HepG2 (cell line): ENCODE measurements at regions not wholly inside any gene's neighbourhood (a gene's known extent, or its start where the extent isn't known, plus 50 kb on each side); places are given as distances from the start of the nearest gene placed in this dataset.

Experiments used
- ATAC-seq: fragments of 200-7000 bp; cut with Tn5 transposase; 3 replicates; pipeline ENCODE4 v1.9.1; 2020; ENCODE audit warnings: mild to moderate bottlenecking, moderate library complexity
- BruUV-seq: library from RNA; stranded (reverse); fragments of 400-500 nt; replicated peaks from 2 replicates; lab custom pipeline; 2021; lab: Mats Ljungman, UMichigan
- CTCF ChIA-PET: fragments of 300-600 bp; formaldehyde crosslinking; extraction: SDS; loops from one replicate; lab custom pipeline; 2021; ENCODE audit warnings: low total read pairs, inconsistent platforms, low intra/inter-chr PET ratio; lab: Yijun Ruan, JAX
- POLR2A ChIA-PET: fragments of 350-600 bp; sonication (Branson Sonifier 250); formaldehyde crosslinking; loops from one replicate; lab custom pipeline; 2020; ENCODE audit warnings: antibody characterized with exemption, inconsistent platforms; lab: Yijun Ruan, JAX
- DNase-seq: peaks from one replicate; pipeline ENCODE4 v3.0.0-alpha.2; 2015; ENCODE audit warnings: low spot score
- FAIRE-seq: peaks from 3 replicates; lab custom pipeline; 2011; peaks lifted over from hg19 to GRCh38; lab: Jason Lieb, UNC
- H2AFZ ChIP-seq: one replicate; pipeline ENCODE4 v1.6.1; 2011; ENCODE audit warnings: low read length, inconsistent platforms
- H3K27ac ChIP-seq: fragments of 300-600 bp; 3 replicates; pipeline ENCODE4 v1.8.0; 2011; ENCODE audit warnings: mixed run types, mild to moderate bottlenecking, mixed read lengths, low read length, inconsistent platforms; ENCODE audit not compliant: insufficient read depth; ENCODE audit errors: extremely low read length
- H3K27me3 ChIP-seq, 2 experiments: fragments of 200-600 bp in 1 of 2; 2 replicates in 1 of 2; 3 replicates in 1 of 2; pipeline versions ENCODE4 v1.6.0 to v1.8.0; 2011; ENCODE audit warnings: low read length in 2 of 2, mild to moderate bottlenecking in 2 of 2, moderate library complexity in 2 of 2, inconsistent platforms in 1 of 2; ENCODE audit not compliant: insufficient read depth in 2 of 2, control insufficient read depth in 1 of 2
- H3K36me3 ChIP-seq, 2 experiments: fragments of 200-600 bp in 1 of 2; replicated peaks in 1 of 2; 2 replicates in 1 of 2; 3 replicates in 1 of 2; pipeline versions ENCODE4 v1.5.1 to v1.8.0; 2011; ENCODE audit warnings: low read length in 2 of 2, inconsistent platforms in 1 of 2; ENCODE audit not compliant: insufficient read depth in 2 of 2, control insufficient read depth in 1 of 2
- H3K4me1 ChIP-seq: 2 replicates; pipeline ENCODE4 v1.5.1; 2012; ENCODE audit warnings: low read length, inconsistent platforms; ENCODE audit not compliant: insufficient read depth
- H3K4me2 ChIP-seq: 2 replicates; pipeline ENCODE4 v1.6.0; 2011; ENCODE audit warnings: low read depth, low read length, inconsistent platforms
- H3K4me3 ChIP-seq, 3 experiments: fragments of 200-600 bp in 1 of 3; sonication (generic), shearing (Covaris generic) in 1 of 3; replicated peaks in 1 of 3; 2 replicates each; pipeline ENCODE4 v1.5.1; 2011 to 2016; ENCODE audit warnings: low read length in 3 of 3, inconsistent platforms in 2 of 3, low read depth in 2 of 3, mild to moderate bottlenecking in 2 of 3, control low read depth in 1 of 3, mixed read lengths in 1 of 3; ENCODE audit not compliant: insufficient read depth in 1 of 3
- H3K79me2 ChIP-seq: one replicate; pipeline ENCODE4 v1.6.1; 2011; ENCODE audit warnings: low read length, inconsistent platforms; ENCODE audit not compliant: insufficient read depth
- H3K9ac ChIP-seq: 2 replicates; pipeline ENCODE4 v1.6.0; 2011; ENCODE audit warnings: mild to moderate bottlenecking, low read depth, low read length, inconsistent platforms; ENCODE audit not compliant: insufficient read depth
- H3K9me3 ChIP-seq: 2 replicates; pipeline ENCODE4 v1.5.1; 2012; ENCODE audit warnings: mild to moderate bottlenecking, low read length
- H4K20me1 ChIP-seq: 2 replicates; pipeline ENCODE4 v1.6.0; 2011; ENCODE audit warnings: inconsistent platforms, mild to moderate bottlenecking, low read length, moderate library complexity; ENCODE audit not compliant: insufficient read depth
- ARNT ChIP-seq: fragments of 450-650 bp; IDR thresholded peaks from 2 replicates; pipeline ENCODE4 v1.6.1; 2017
- ATF5 ChIP-seq: sonication (generic); formaldehyde crosslinking; IDR thresholded peaks from 2 replicates; pipeline ENCODE4 v1.4.0; 2020; ENCODE audit warnings: mild to moderate bottlenecking, low read depth, missing genetic modification reagents
- GATAD1 ChIP-seq: IDR thresholded peaks from 2 replicates; pipeline ENCODE4 v1.6.1; 2016; ENCODE audit warnings: missing genetic modification reagents, missing compliant biosample characterization
- HIVEP1 ChIP-seq: sonication (generic); formaldehyde crosslinking; IDR thresholded peaks from 2 replicates; pipeline ENCODE4 v1.4.0; 2020; ENCODE audit warnings: mild to moderate bottlenecking, missing genetic modification reagents
- HNF4G ChIP-seq, 2 experiments: sonication (generic) in 1 of 2; formaldehyde crosslinking in 1 of 2; IDR thresholded peaks; 2 replicates each; pipeline versions ENCODE4 v1.4.0 to v1.6.1; 2011 to 2020; ENCODE audit warnings: borderline replicate concordance in 2 of 2, low read depth in 2 of 2, mild to moderate bottlenecking in 2 of 2, low read length in 1 of 2, missing genetic modification reagents in 1 of 2, moderate library complexity in 1 of 2
- HNRNPK ChIP-seq: fragments of 200-400 bp; formaldehyde crosslinking; IDR thresholded peaks from 2 replicates; pipeline ENCODE4 v1.6.1; 2018; ENCODE audit warnings: low read length, low read depth, moderate library complexity, mild to moderate bottlenecking; ENCODE audit not compliant: poor library complexity, severe bottlenecking
- KDM6A ChIP-seq: IDR thresholded peaks from 2 replicates; pipeline ENCODE4 v1.6.1; 2016; ENCODE audit warnings: low read depth
- KIAA2018 ChIP-seq: sonication (generic); formaldehyde crosslinking; IDR thresholded peaks from 2 replicates; pipeline ENCODE4 v1.5.0; 2020; ENCODE audit warnings: mild to moderate bottlenecking, missing genetic modification reagents, borderline replicate concordance
- PHF20 ChIP-seq: sonication (generic); formaldehyde crosslinking; IDR thresholded peaks from 2 replicates; pipeline ENCODE4 v1.5.0; 2020; ENCODE audit warnings: mild to moderate bottlenecking, missing genetic modification reagents
- SRSF1 ChIP-seq: fragments of 200-400 bp; formaldehyde crosslinking; optimal IDR thresholded peaks from 2 replicates; pipeline ENCODE3; 2017; ENCODE audit warnings: mild to moderate bottlenecking, low read depth, low read length, moderate library complexity
- ZBTB14 ChIP-seq: sonication (generic); formaldehyde crosslinking; IDR thresholded peaks from 2 replicates; pipeline ENCODE4 v1.4.0; 2020; ENCODE audit warnings: missing genetic modification reagents
- ZNF136 ChIP-seq: sonication (generic); formaldehyde crosslinking; IDR thresholded peaks from 2 replicates; pipeline ENCODE4 v1.8.1; 2022; ENCODE audit warnings: low read depth, mild to moderate bottlenecking, moderate library complexity, missing genetic modification reagents
- ZNF251 ChIP-seq: sonication (generic); formaldehyde crosslinking; IDR thresholded peaks from 2 replicates; pipeline ENCODE4 v1.9.0; 2021; ENCODE audit warnings: mild to moderate bottlenecking, missing genetic modification reagents
- ZNF264 ChIP-seq: sonication (generic); formaldehyde crosslinking; IDR thresholded peaks from 2 replicates; pipeline ENCODE4 v1.4.0; 2020; ENCODE audit warnings: missing genetic modification reagents
- ZNF441 ChIP-seq: sonication (generic); formaldehyde crosslinking; IDR thresholded peaks from 2 replicates; pipeline ENCODE4 v1.7.0; 2021; ENCODE audit warnings: missing genetic modification reagents, borderline replicate concordance
- ZNF563 ChIP-seq: sonication (generic); formaldehyde crosslinking; IDR thresholded peaks from 2 replicates; pipeline ENCODE4 v1.8.0; 2022; ENCODE audit warnings: mild to moderate bottlenecking, moderate library complexity, missing genetic modification reagents
- ZNF850 ChIP-seq: sonication (generic); formaldehyde crosslinking; conservative IDR thresholded peaks from 2 replicates; pipeline ENCODE4 v1.9.0; 2021; ENCODE audit warnings: mild to moderate bottlenecking, missing genetic modification reagents
- WGBS: methylation state at CpG from one replicate; pipeline ENCODE4 v1.1.6; 2017; ENCODE audit warnings: low lambda C conversion rate; 5-methylcytosine and 5-hydroxymethylcytosine counted together
- in situ Hi-C: cut with HindIII; loops from 2 replicates; pipeline ENCODE4 v1.10.0; 2017; ENCODE audit warnings: low pct_unique_long_range_greater_than_20kb; ENCODE audit not compliant: extremely low pct_ligation_motif_present
- intact Hi-C: fragments of 100-400 bp; cut with micrococcal nuclease; formaldehyde crosslinking; loops from one replicate; pipeline ENCODE4 v1.10.0; 2022; ENCODE audit not compliant: unreplicated experiment

GRCh38 chr3:189494632-189495031 lies 136.6 kb upstream of the TP63 start:
- no peaks in the 10 kb centered on the region for H3K4me1 ChIP-seq
- H3K9me3 ChIP-seq: no peaks in the 10 kb centered on the region
- WGBS: 0% methylated on average over 1 of the region's 1 CpG
- FAIRE-seq: no peak
- ATAC-seq: no peak
- H3K4me3 ChIP-seq: no peak overlapping the region
- TF ChIP-seq ZNF850 (no peak), ZNF441 (CRISPR knock-in tag) (no peak), ZBTB14 (CRISPR knock-in tag) (no peak), KDM6A (no peak), ZNF563 (CRISPR knock-in tag) (no peak), ARNT (no peak), PHF20 (CRISPR knock-in tag) (no peak), ZNF251 (CRISPR knock-in tag) (no peak), GATAD1 (no peak), ATF5 (CRISPR knock-in tag) (no peak), HNRNPK (no peak), ZNF136 (no peak), ZNF264 (CRISPR knock-in tag) (no peak), HNF4G (IDR thresholded peaks at IDR 0.05; ENCODE audit: borderline replicate concordance, low read depth, low read length) (no peak), HNF4G (CRISPR knock-in tag; IDR thresholded peaks at IDR 0.05; ENCODE audit: borderline replicate concordance, low read depth) (no peak), KIAA2018 (no peak), SRSF1 (no peak), HIVEP1 (CRISPR knock-in tag) (no peak)
- H4K20me1 ChIP-seq: no peaks in the 10 kb centered on the region
- DNase-seq: no peak
- H3K27ac ChIP-seq: no peak overlapping the region
- POLR2A ChIA-PET: no interaction called here
- no peak overlapping the region for H2AFZ ChIP-seq
- H3K36me3 ChIP-seq: no peaks in the 10 kb centered on the region
- intact Hi-C loops: no loop called here
- CTCF ChIA-PET: no interaction called here
- in situ Hi-C loops: no loop called here
- no TSS peak for BruUV-seq
- no peaks in the 10 kb centered on the region for H3K79me2 ChIP-seq
- no peaks in the 10 kb centered on the region for H3K27me3 ChIP-seq
- no peak overlapping the region for H3K4me2 ChIP-seq
- no peak overlapping the region for H3K9ac ChIP-seq
